MG63 (cell line): ENCODE measurements at regions not wholly inside any gene's neighbourhood (a gene's known extent, or its start where the extent isn't known, plus 50 kb on each side); places are given as distances from the start of the nearest gene placed in this dataset.
"Not testable (repeated sequence)": the region's sequence is repeated elsewhere in the genome, so short reads cannot be mapped to it uniquely, and the experiment has no call there.

Experiments
- DNase-seq: peaks from one replicate; pipeline ENCODE4 v3.0.0-alpha.2; 2020
- H3K27me3 ChIP-seq: fragments of 250-450 bp; sonication (Bioruptor Pico); 2 replicates; pipeline ENCODE4 v1.5.1; 2020; ENCODE audit warnings: mild to moderate bottlenecking, moderate library complexity
- H3K36me3 ChIP-seq: fragments of 250-450 bp; sonication (Bioruptor Pico); 2 replicates; pipeline ENCODE4 v1.5.1; 2020; ENCODE audit warnings: mild to moderate bottlenecking, moderate library complexity
- H3K4me3 ChIP-seq: fragments of 250-450 bp; sonication (Bioruptor Pico); 2 replicates; pipeline ENCODE4 v1.5.1; 2020; ENCODE audit warnings: mild to moderate bottlenecking, moderate library complexity
- H3K9me3 ChIP-seq: fragments of 250-450 bp; sonication (Bioruptor Pico); 2 replicates; pipeline ENCODE4 v1.5.1; 2020; ENCODE audit warnings: mild to moderate bottlenecking, moderate library complexity

GRCh38 chrX:121479406-121479805 lies 432.0 kb downstream of the GLUD2 start:
- H3K9me3 ChIP-seq: no peaks in the 10 kb centered on the region
- no peaks in the 10 kb centered on the region for H3K27me3 ChIP-seq
- DNase-seq: no peak
- no peak overlapping the region for H3K4me3 ChIP-seq
- H3K36me3 ChIP-seq: no peaks in the 10 kb centered on the region

DNA sequence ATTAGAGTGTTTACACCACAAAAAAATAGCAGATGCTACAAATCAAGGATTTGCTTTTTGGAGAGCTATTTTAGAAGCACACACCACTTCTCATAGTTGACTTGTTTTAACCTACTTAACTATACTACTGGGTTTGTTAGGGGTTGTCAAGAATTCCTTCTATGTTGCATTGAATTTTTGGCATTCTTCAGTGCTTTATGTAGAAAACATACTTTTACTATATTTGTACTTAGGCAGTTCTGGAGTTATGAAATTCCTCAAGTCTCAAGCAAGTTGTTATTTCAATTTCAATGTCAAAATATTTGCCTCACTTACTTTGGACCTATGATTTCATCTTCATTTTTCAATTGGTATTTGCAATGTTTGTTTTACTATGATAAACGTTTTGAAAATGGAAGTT lies 449.6 kb downstream of the GLUD2 start:
- H3K36me3 ChIP-seq: no peaks in the 10 kb centered on the region
- H3K9me3 ChIP-seq: no peaks in the 10 kb centered on the region
- H3K27me3 ChIP-seq: no peaks in the 10 kb centered on the region
- H3K4me3 ChIP-seq: no peak overlapping the region
- no peak for DNase-seq

DNA sequence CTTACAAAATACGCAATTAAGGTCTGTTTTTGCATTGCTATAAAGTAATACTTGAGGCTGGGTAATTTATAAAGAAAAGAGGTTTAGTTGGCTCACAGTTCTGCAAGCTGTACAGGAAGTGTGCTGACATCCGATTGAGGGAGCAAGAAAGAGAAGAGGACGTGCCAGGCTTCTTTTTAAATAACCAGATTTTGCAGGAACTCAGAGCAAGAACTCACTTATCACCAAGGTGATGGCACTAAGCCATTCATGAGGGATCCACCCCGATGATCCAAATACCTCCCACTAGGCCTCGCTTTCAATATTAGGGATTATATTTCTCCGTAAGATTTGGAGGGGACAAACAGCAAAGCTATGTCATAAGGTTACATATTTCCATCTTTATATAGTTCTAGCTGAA lies 456.7 kb downstream of the GLUD2 start:
- H3K27me3 ChIP-seq: no peaks in the 10 kb centered on the region
- no peak for DNase-seq
- no peaks in the 10 kb centered on the region for H3K9me3 ChIP-seq
- no peaks in the 10 kb centered on the region for H3K36me3 ChIP-seq
- H3K4me3 ChIP-seq: no peak overlapping the region

DNA sequence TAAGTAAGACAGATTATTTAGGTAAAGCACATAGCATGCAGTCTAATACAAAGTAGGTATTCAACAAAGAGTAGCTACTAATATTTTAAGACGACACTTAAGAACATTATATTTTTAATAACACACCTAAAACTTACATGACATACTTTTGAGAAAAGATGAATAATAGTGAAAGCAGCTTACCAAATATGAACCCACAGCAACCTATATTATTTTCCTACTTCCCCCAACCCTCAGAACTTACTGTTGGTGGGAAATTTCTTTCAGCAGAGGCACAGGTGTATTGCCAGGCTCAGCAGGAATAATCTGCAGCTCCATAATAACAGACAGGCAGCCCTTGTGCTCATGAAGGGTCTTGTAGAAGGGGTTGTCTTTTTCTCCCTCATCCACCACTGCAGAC lies 498.9 kb downstream of the GLUD2 start:
- DNase-seq: no peak
- H3K4me3 ChIP-seq: no peak overlapping the region
- no peaks in the 10 kb centered on the region for H3K9me3 ChIP-seq
- H3K36me3 ChIP-seq: no peaks in the 10 kb centered on the region
- H3K27me3 ChIP-seq: no peaks in the 10 kb centered on the region

- Histone ChIP-seq H3K4me3 (no peak overlapping the region), H3K9me3 (no peaks in the 10 kb centered on the region), H3K36me3 (no peaks in the 10 kb centered on the region), H3K27me3 (no peaks in the 10 kb centered on the region)
- DNase-seq: no peak
Measured at GRCh38 chrX:121558886-121559285, 511.5 kb downstream of the GLUD2 start.

- H3K27me3 ChIP-seq: no peaks in the 10 kb centered on the region
- H3K9me3 ChIP-seq: no peaks in the 10 kb centered on the region
- no peak overlapping the region for H3K4me3 ChIP-seq
- DNase-seq: no peak
- H3K36me3 ChIP-seq: no peaks in the 10 kb centered on the region
Measured at GRCh38 chrX:121562616-121563015, 515.2 kb downstream of the GLUD2 start.

GRCh38 chrX:121569609-121570008 lies 522.2 kb downstream of the GLUD2 start:
- no peak overlapping the region for H3K4me3 ChIP-seq
- H3K27me3 ChIP-seq: no peaks in the 10 kb centered on the region
- DNase-seq: no peak
- H3K9me3 ChIP-seq: no peaks in the 10 kb centered on the region
- no peaks in the 10 kb centered on the region for H3K36me3 ChIP-seq

GRCh38 chrX:121570072-121570841 lies 522.8 kb downstream of the GLUD2 start:
- H3K36me3 ChIP-seq: no peaks in the 10 kb centered on the region
- no peaks in the 10 kb centered on the region for H3K27me3 ChIP-seq
- H3K9me3 ChIP-seq: no peaks in the 10 kb centered on the region
- DNase-seq: no peak
- H3K4me3 ChIP-seq: no peak overlapping the region

DNA sequence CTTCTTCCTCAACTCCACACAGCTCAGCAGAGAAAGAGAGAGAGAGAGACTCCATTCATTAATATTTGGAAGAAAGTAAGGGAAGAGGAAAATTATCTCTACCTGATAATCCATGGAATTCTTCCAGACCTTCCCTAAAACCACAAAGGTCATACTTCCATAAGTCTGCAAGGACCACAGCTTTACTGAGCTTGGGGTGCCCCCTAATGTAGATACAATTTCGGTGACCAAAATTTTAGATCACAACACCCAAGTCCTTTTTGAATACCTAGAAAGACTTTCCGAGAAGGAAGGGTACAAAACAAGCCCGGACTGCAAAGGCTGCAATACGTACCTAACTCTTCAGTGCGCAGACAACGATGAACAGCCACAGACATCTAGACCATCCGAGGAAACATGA lies 523.9 kb downstream of the GLUD2 start:
- Histone ChIP-seq H3K4me3 (no peak overlapping the region), H3K36me3 (no peaks in the 10 kb centered on the region), H3K27me3 (no peaks in the 10 kb centered on the region), H3K9me3 (no peaks in the 10 kb centered on the region)
- no peak for DNase-seq

- not testable (repeated sequence) for H3K4me3 ChIP-seq, H3K27me3 ChIP-seq, H3K36me3 ChIP-seq, DNase-seq, H3K9me3 ChIP-seq
Measured at GRCh38 chrX:121574384-121574783, 527.0 kb downstream of the GLUD2 start.

DNA sequence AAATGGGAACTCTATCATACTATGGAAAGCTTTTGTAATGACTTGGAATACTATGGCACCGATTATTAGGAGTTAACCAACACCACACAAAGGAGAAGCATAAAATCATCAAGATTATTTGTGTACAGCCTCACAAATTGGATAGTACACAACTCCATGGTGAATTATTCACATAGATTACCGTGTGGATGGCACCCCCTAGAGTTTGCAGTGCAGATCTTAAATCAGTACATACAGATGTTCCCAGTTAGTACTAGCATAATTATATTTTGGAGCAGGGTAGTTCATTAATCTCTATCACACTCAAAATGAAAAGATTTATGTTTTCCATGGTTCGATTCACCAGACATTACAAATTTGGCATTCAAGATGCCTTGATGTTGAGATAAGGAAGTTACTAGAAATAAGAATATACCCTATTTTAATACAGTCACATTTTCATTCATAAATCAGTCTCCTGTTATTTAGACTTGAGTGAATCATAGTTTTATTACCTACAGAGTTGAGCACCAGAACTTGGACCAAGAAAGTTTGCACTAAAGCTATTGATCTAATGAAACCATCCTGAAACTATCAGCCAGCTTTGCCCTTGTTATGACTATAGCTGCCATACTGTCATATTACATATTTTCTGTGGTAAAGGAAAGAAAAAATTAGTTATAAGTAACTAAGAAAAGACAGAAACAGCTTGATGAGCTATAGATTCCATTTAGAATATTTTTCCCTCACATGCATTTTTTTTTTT lies 531.8 kb downstream of the GLUD2 start:
- no peak for DNase-seq
- H3K9me3 ChIP-seq: no peaks in the 10 kb centered on the region
- no peak overlapping the region for H3K4me3 ChIP-seq
- no peaks in the 10 kb centered on the region for H3K36me3 ChIP-seq
- H3K27me3 ChIP-seq: no peaks in the 10 kb centered on the region

- no peak for DNase-seq
- Histone ChIP-seq H3K9me3 (no peaks in the 10 kb centered on the region), H3K27me3 (no peaks in the 10 kb centered on the region), H3K4me3 (no peak overlapping the region), H3K36me3 (no peaks in the 10 kb centered on the region)
Measured at GRCh38 chrX:121581885-121582284, 534.5 kb downstream of the GLUD2 start.

DNA sequence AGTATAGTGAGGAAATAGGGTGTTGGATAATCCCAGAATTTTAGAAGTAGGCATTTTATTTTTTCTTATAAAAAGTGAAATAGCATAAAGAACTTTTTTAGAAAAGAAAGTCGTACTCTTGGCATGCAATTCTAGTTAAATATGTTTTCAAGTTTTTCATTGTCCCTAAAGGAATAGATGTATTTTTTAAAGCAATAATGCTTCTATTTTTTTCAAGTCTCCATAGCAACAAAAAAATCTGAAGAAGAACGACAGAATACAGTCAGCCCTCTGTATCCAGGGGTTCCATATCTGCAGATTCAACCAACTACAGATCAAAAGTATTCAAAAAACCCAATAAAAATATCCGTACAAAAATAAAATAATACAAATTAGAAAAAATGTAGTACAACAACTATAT lies 538.2 kb downstream of the GLUD2 start:
- H3K9me3 ChIP-seq: no peaks in the 10 kb centered on the region
- DNase-seq: no peak
- H3K36me3 ChIP-seq: no peaks in the 10 kb centered on the region
- no peak overlapping the region for H3K4me3 ChIP-seq
- no peaks in the 10 kb centered on the region for H3K27me3 ChIP-seq

DNA sequence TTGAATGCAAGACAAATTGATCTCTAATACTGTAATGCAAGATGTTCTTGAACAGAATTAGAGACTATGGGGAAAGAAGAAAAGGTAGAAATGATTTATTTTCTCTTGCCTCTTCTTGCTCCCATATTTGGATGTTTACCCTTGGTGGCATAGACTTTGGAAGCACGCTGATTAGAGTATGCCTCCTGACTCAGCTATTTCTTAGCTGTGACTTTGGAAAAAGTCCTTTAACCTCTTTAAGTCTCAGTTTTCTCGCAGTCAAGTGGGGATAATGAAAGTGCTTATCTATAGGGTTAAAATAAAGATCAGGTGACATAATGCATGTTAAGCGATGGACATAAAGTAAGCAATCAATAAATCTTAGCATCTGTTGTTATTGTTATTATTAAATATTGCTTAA lies 545.5 kb downstream of the GLUD2 start:
- Histone ChIP-seq H3K27me3 (no peaks in the 10 kb centered on the region), H3K36me3 (no peaks in the 10 kb centered on the region), H3K9me3 (no peaks in the 10 kb centered on the region), H3K4me3 (no peak overlapping the region)
- DNase-seq: no peak

GRCh38 chrX:121598356-121598755 lies 550.9 kb downstream of the GLUD2 start:
- no peaks in the 10 kb centered on the region for H3K9me3 ChIP-seq
- H3K4me3 ChIP-seq: no peak overlapping the region
- H3K36me3 ChIP-seq: no peaks in the 10 kb centered on the region
- no peaks in the 10 kb centered on the region for H3K27me3 ChIP-seq
- no peak for DNase-seq

- H3K4me3 ChIP-seq: no peak overlapping the region
- no peaks in the 10 kb centered on the region for H3K9me3 ChIP-seq
- no peaks in the 10 kb centered on the region for H3K27me3 ChIP-seq
- DNase-seq: no peak
- H3K36me3 ChIP-seq: no peaks in the 10 kb centered on the region
Measured at GRCh38 chrX:121635141-121635540, 587.7 kb downstream of the GLUD2 start.

DNA sequence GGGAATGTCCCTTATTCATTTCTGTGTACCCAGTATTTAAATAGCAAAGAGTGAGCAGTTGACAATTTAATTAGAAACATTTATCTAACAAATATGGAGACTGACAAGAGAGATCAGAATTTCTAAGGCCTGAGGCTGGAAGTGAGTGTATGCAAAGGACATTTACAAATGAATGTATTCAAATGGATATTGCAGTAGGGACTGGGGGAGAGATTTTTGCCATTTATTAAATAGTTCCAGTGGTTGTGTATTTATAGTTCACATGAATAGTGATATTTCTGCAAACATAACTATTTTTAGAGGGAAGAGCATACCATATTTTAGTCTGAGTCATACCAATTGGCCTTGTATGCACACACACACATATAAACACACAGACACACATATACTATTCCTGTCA lies 592.4 kb downstream of the GLUD2 start:
- no peak for DNase-seq
- Histone ChIP-seq H3K36me3 (no peaks in the 10 kb centered on the region), H3K9me3 (no peaks in the 10 kb centered on the region), H3K4me3 (no peak overlapping the region), H3K27me3 (no peaks in the 10 kb centered on the region)

GRCh38 chrX:121641560-121641959 lies 594.1 kb downstream of the GLUD2 start:
- Histone ChIP-seq H3K9me3 (no peaks in the 10 kb centered on the region), H3K27me3 (no peaks in the 10 kb centered on the region), H3K36me3 (no peaks in the 10 kb centered on the region), H3K4me3 (no peak overlapping the region)
- no peak for DNase-seq
